Stimulated activated CD4-positive, alpha-beta T cell treated with anti-CD3 and anti-CD28 coated beads, Interleukin-2, amount 100 ng/mL, for 48 hours (primary cell): ENCODE measurements at regions not wholly inside any gene's neighbourhood (a gene's known extent, or its start where the extent isn't known, plus 50 kb on each side); places are given as distances from the start of the nearest gene placed in this dataset.
A peak's percentile ranks its signal among the peaks of the same experiment; 100 is the strongest.
"Not testable (repeated sequence)": the region's sequence is repeated elsewhere in the genome, so short reads cannot be mapped to it uniquely, and the experiment has no call there.

ENCODE experiments used
- DNase-seq, 2 donors: peaks; one replicate each; pipeline ENCODE4 v3.0.0-alpha.2; 2020

- DNase-seq: peak; percentile 13 to 22
These were observed 326.4 kb downstream of the DCHS2 start for GRCh38 chr4:154164931-154165839.

- no peak for DNase-seq
These were observed 330.9 kb downstream of the DCHS2 start for GRCh38 chr4:154160519-154161301.

- no peak for DNase-seq
These were observed 333.0 kb downstream of the DCHS2 start for GRCh38 chr4:154158361-154159155.

GRCh38 chr4:154152546-154152945 is 339.1 kb downstream of the DCHS2 start:
- no peak for DNase-seq

GRCh38 chr4:154149236-154149635 is 342.4 kb downstream of the DCHS2 start:
- not testable (repeated sequence) for DNase-seq

GRCh38 chr4:154143720-154144119 is 347.9 kb downstream of the DCHS2 start:
- no peak for DNase-seq

- DNase-seq: no peak
These were observed 348.9 kb downstream of the DCHS2 start for GRCh38 chr4:154142664-154143063.

GRCh38 chr4:154140869-154141268 is 350.7 kb downstream of the DCHS2 start:
- no peak for DNase-seq

- DNase-seq: no peak
These were observed 348.5 kb upstream of the SFRP2 start for GRCh38 chr4:154137320-154137905.

GRCh38 chr4:154135576-154135975 is 346.7 kb upstream of the SFRP2 start:
- no peak for DNase-seq

GRCh38 chr4:154132406-154132805 is 343.5 kb upstream of the SFRP2 start:
- DNase-seq: no peak

GRCh38 chr4:154126276-154126675 is 337.4 kb upstream of the SFRP2 start:
- DNase-seq: no peak

GRCh38 chr4:154125340-154125739 is 336.5 kb upstream of the SFRP2 start:
- no peak for DNase-seq

- DNase-seq: no peak
These were observed 335.8 kb upstream of the SFRP2 start for GRCh38 chr4:154124539-154125255.

GRCh38 chr4:154123897-154124296 is 335.0 kb upstream of the SFRP2 start:
- no peak for DNase-seq

- DNase-seq: no peak
These were observed 331.9 kb upstream of the SFRP2 start for GRCh38 chr4:154120690-154121345.

- no peak for DNase-seq
These were observed 331.3 kb upstream of the SFRP2 start for GRCh38 chr4:154120006-154120676.

- DNase-seq: no peak
These were observed 330.4 kb upstream of the SFRP2 start for GRCh38 chr4:154119317-154119716.

GRCh38 chr4:154117726-154118125 is 328.8 kb upstream of the SFRP2 start:
- DNase-seq: not testable (repeated sequence)

- no peak for DNase-seq
These were observed 318.5 kb upstream of the SFRP2 start for GRCh38 chr4:154107337-154107736.

GRCh38 chr4:154088741-154089140 is 299.9 kb upstream of the SFRP2 start:
- no peak for DNase-seq
